Neural crest cell (in vitro differentiated cells): ENCODE measurements at regions not wholly inside any gene's neighbourhood (a gene's known extent, or its start where the extent isn't known, plus 50 kb on each side); places are given as distances from the start of the nearest gene placed in this dataset.

Experiments
- DNase-seq: peaks from one replicate; pipeline ENCODE4 v3.0.0; 2021; ENCODE audit warnings: low read depth, mixed read lengths, low spot score
- H3K27ac Mint-ChIP-seq: one replicate; pipeline ENCODE4 v1.8.0; 2021; ENCODE audit warnings: mild to moderate bottlenecking, mixed read lengths; ENCODE audit not compliant: unreplicated experiment
- H3K27me3 Mint-ChIP-seq: 2 replicates; pipeline ENCODE4 v1.8.0; 2021; ENCODE audit warnings: low read depth, mild to moderate bottlenecking, mixed read lengths
- H3K36me3 Mint-ChIP-seq: 2 replicates; pipeline ENCODE4 v1.8.0; 2021; ENCODE audit warnings: low read depth, mild to moderate bottlenecking, mixed read lengths
- H3K4me1 Mint-ChIP-seq: 2 replicates; pipeline ENCODE4 v1.8.0; 2021; ENCODE audit warnings: mixed read lengths
- H3K4me3 Mint-ChIP-seq: one replicate; pipeline ENCODE4 v1.8.0; 2021; ENCODE audit warnings: mild to moderate bottlenecking, mixed read lengths
- H3K9me3 Mint-ChIP-seq: 2 replicates; pipeline ENCODE4 v1.8.0; 2021; ENCODE audit warnings: mixed read lengths
- TF ChIP-seq, protein P1 (sequence below): fragments of 200-600 bp; sonication (generic); conservative IDR thresholded peaks from 2 replicates; pipeline ENCODE4 v1.5.0; 2021; ENCODE audit warnings: antibody characterized with exemption, mild to moderate bottlenecking

GRCh38 chr2:118658596-118659198, 188.8 kb downstream of the EN1 start:
- Mint-ChIP-seq H3K27ac (no peak overlapping the region), H3K9me3 (no peaks in the 10 kb centered on the region), H3K36me3 (no peaks in the 10 kb centered on the region), H3K4me3 (no peak overlapping the region), H3K4me1 (no peaks in the 10 kb centered on the region), H3K27me3 (peaks cover 5% of the 10 kb centered on the region)
- no peak for DNase-seq
- TF ChIP-seq, protein P1, sequence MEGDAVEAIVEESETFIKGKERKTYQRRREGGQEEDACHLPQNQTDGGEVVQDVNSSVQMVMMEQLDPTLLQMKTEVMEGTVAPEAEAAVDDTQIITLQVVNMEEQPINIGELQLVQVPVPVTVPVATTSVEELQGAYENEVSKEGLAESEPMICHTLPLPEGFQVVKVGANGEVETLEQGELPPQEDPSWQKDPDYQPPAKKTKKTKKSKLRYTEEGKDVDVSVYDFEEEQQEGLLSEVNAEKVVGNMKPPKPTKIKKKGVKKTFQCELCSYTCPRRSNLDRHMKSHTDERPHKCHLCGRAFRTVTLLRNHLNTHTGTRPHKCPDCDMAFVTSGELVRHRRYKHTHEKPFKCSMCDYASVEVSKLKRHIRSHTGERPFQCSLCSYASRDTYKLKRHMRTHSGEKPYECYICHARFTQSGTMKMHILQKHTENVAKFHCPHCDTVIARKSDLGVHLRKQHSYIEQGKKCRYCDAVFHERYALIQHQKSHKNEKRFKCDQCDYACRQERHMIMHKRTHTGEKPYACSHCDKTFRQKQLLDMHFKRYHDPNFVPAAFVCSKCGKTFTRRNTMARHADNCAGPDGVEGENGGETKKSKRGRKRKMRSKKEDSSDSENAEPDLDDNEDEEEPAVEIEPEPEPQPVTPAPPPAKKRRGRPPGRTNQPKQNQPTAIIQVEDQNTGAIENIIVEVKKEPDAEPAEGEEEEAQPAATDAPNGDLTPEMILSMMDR, result no peak

DNA sequence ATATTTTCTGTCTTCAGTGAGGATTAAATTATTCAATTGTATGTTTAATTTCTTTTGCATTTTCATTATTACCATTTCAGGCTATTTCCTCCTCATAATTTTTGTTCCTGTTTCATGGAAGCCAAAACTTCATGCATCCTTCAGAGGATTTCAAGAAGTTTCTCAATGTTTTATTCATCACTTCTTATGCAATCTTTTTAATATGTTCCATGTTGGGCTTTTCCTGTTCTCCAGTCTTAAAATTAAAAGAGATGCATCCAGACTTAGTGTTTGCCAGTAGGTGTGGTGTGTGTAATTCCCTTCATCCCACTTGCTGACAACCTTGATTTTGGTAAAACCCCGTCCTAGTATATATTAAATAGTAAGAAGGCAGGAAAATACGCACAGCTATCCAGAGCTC, 190.0 kb downstream of the EN1 start:
- Mint-ChIP-seq H3K27me3 (peaks cover 5% of the 10 kb centered on the region), H3K4me1 (no peaks in the 10 kb centered on the region), H3K36me3 (no peaks in the 10 kb centered on the region), H3K9me3 (no peaks in the 10 kb centered on the region), H3K4me3 (no peak overlapping the region), H3K27ac (no peak overlapping the region)
- no peak for DNase-seq
- TF ChIP-seq, protein P1, result no peak

- Mint-ChIP-seq H3K9me3 (peaks cover 4% of the 10 kb centered on the region), H3K27me3 (peaks cover 5% of the 10 kb centered on the region), H3K27ac (no peak overlapping the region), H3K36me3 (peaks cover 3% of the 10 kb centered on the region), H3K4me1 (no peaks in the 10 kb centered on the region), H3K4me3 (no peak overlapping the region)
- DNase-seq, result no peak
- TF ChIP-seq, protein P1, result no peak
Measured at GRCh38 chr2:118654945-118655344, 192.5 kb downstream of the EN1 start.

GRCh38 chr2:118650327-118650726, 197.1 kb downstream of the EN1 start:
- Mint-ChIP-seq H3K27ac (no peak overlapping the region), H3K36me3 (peaks cover 3% of the 10 kb centered on the region), H3K4me1 (no peaks in the 10 kb centered on the region), H3K27me3 (peaks cover 1% of the 10 kb centered on the region), H3K4me3 (no peak overlapping the region), H3K9me3 (peaks cover 4% of the 10 kb centered on the region)
- TF ChIP-seq, protein P1, result no peak
- DNase-seq, result no peak

DNA sequence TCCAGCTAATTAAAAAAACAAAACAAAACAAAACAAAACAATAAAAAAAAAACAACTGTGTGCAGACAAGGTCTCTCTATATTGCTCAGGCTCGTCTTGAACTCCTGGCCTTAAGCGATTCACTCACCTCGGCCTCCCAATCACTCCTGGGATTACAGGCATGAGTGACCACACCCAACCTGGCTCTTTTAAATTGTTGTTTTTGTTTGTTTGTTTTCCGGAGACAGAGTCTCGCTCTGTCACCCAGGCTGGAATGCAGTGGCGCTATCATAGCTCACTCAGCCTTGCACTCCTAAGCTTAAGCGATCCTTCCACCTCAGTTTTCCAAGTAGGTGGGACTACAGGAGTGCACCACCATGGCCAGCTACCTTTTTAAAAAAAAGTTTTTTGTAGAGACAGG, 201.6 kb downstream of the EN1 start:
- Mint-ChIP-seq H3K27me3 (peaks cover 14% of the 10 kb centered on the region), H3K4me3 (no peak overlapping the region), H3K9me3 (no peaks in the 10 kb centered on the region), H3K27ac (no peak overlapping the region), H3K4me1 (no peaks in the 10 kb centered on the region), H3K36me3 (no peaks in the 10 kb centered on the region)
- TF ChIP-seq, protein P1, result no peak
- DNase-seq, result no peak
